HL-60 (cell line): ENCODE measurements at regions not wholly inside any gene's neighbourhood (a gene's known extent, or its start where the extent isn't known, plus 50 kb on each side); places are given as distances from the start of the nearest gene placed in this dataset.

Source experiments
- DNase-seq, 2 experiments: peaks; one replicate each; pipeline ENCODE4 v3.0.0-alpha.2; 2010 to 2020; ENCODE audit warnings: low read depth in 1 of 2, low spot score in 1 of 2
- H3K27ac ChIP-seq: fragments of 250-450 bp; sonication (Bioruptor Pico); replicated peaks from 2 replicates; pipeline ENCODE4 v1.5.1; 2020; ENCODE audit warnings: mild to moderate bottlenecking, moderate library complexity
- H3K27me3 ChIP-seq: fragments of 250-450 bp; sonication (Bioruptor Pico); 2 replicates; pipeline ENCODE4 v1.5.1; 2021; ENCODE audit warnings: mild to moderate bottlenecking, moderate library complexity; ENCODE audit not compliant: insufficient read depth, poor library complexity, severe bottlenecking
- H3K4me3 ChIP-seq: replicated peaks from 2 replicates; pipeline ENCODE4 v1.5.1; 2011; ENCODE audit warnings: mild to moderate bottlenecking, control low read depth, low read length; ENCODE audit not compliant: insufficient read depth
- CTCF ChIP-seq: IDR thresholded peaks from one replicate; pipeline ENCODE4 v1.5.1; 2011; ENCODE audit warnings: low read length, control low read depth, inconsistent platforms; ENCODE audit not compliant: insufficient read depth
- GABPA ChIP-seq: IDR thresholded peaks from 2 replicates; pipeline ENCODE4 v1.6.1; 2012; ENCODE audit warnings: low read depth
- POLR2AphosphoS5 ChIP-seq: IDR thresholded peaks from 2 replicates; pipeline ENCODE4 v1.6.1; 2012; ENCODE audit warnings: low read depth
- REST ChIP-seq: IDR thresholded peaks from 2 replicates; pipeline ENCODE4 v1.6.1; 2012; ENCODE audit warnings: low read depth; ENCODE audit not compliant: insufficient replicate concordance
- SPI1 ChIP-seq: IDR thresholded peaks from 2 replicates; pipeline ENCODE4 v1.6.1; 2012; ENCODE audit warnings: low read depth, mild to moderate bottlenecking, borderline replicate concordance

GRCh38 chr4:111215755-111216154 lies 592.9 kb upstream of the PITX2 start:
- TF ChIP-seq POLR2AphosphoS5, result no peak
- TF ChIP-seq CTCF, result no peak
- no peak for TF ChIP-seq GABPA
- no peak for TF ChIP-seq SPI1
- TF ChIP-seq REST, result no peak
- no peaks in the 10 kb centered on the region for H3K27me3 ChIP-seq
- H3K4me3 ChIP-seq, result no peak overlapping the region
- no peak overlapping the region for H3K27ac ChIP-seq
- DNase-seq, result no peak

- no peaks in the 10 kb centered on the region for H3K27me3 ChIP-seq
- H3K4me3 ChIP-seq, result no peak overlapping the region
- no peak for DNase-seq
- TF ChIP-seq REST, result no peak
- no peak for TF ChIP-seq GABPA
- no peak for TF ChIP-seq CTCF
- no peak for TF ChIP-seq SPI1
- no peak overlapping the region for H3K27ac ChIP-seq
Measured at GRCh38 chr4:111216791-111217190, 593.9 kb upstream of the PITX2 start.

GRCh38 chr4:111221371-111221770 lies 598.5 kb upstream of the PITX2 start:
- no peak for DNase-seq
- TF ChIP-seq CTCF (no peak), POLR2AphosphoS5 (no peak), GABPA (no peak), SPI1 (no peak), REST (no peak)
- Histone ChIP-seq H3K4me3 (no peak overlapping the region), H3K27me3 (no peaks in the 10 kb centered on the region), H3K27ac (no peak overlapping the region)
